HEK293 (cell line): ENCODE measurements at regions not wholly inside any gene's neighbourhood (a gene's known extent, or its start where the extent isn't known, plus 50 kb on each side); places are given as distances from the start of the nearest gene placed in this dataset.

Experiments
- KLF16 ChIP-seq: fragments of 450-650 bp; formaldehyde crosslinking; IDR thresholded peaks from 2 replicates; pipeline ENCODE4 v1.5.1; 2017; ENCODE audit warnings: missing biosample characterization, missing genetic modification characterization
- TF ChIP-seq, protein P1 (sequence below): fragments of 450-650 bp; formaldehyde crosslinking; IDR thresholded peaks from 2 replicates; pipeline ENCODE4 v1.5.1; 2016; ENCODE audit warnings: missing biosample characterization, missing genetic modification characterization

GRCh38 chr6:165227644-165228329 is 81.6 kb downstream of the C6orf118 start:
- TF ChIP-seq KLF16 (tag by site-specific recombination) = no peak
- TF ChIP-seq, protein P1, sequence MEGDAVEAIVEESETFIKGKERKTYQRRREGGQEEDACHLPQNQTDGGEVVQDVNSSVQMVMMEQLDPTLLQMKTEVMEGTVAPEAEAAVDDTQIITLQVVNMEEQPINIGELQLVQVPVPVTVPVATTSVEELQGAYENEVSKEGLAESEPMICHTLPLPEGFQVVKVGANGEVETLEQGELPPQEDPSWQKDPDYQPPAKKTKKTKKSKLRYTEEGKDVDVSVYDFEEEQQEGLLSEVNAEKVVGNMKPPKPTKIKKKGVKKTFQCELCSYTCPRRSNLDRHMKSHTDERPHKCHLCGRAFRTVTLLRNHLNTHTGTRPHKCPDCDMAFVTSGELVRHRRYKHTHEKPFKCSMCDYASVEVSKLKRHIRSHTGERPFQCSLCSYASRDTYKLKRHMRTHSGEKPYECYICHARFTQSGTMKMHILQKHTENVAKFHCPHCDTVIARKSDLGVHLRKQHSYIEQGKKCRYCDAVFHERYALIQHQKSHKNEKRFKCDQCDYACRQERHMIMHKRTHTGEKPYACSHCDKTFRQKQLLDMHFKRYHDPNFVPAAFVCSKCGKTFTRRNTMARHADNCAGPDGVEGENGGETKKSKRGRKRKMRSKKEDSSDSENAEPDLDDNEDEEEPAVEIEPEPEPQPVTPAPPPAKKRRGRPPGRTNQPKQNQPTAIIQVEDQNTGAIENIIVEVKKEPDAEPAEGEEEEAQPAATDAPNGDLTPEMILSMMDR (tag by site-specific recombination) = no peak
